ENCODE measurements at regions not wholly inside any gene's neighbourhood (a gene's known extent, or its start where the extent isn't known, plus 50 kb on each side); places are given as distances from the start of the nearest gene placed in this dataset.

DNA sequence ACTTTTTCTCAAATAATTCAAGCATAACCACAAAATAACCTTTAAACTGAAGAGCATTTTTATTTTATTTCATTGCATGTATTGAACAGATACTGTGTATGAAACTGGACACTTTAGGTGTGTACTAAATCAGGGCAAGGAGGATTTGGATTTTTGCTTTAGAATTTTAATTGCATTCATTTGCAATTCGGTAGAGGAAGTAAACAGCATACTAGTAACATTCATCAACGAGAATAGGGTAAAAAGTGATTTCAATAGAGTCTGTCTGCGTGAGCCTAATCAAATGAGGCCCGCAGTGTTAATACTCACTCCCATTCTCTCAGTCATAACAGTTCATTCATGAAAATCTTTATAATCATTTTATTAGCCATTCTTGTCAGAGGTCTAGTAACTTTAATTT lies 200.2 kb downstream of the SPRY2 start:
- TF ChIP-seq, protein P1, sequence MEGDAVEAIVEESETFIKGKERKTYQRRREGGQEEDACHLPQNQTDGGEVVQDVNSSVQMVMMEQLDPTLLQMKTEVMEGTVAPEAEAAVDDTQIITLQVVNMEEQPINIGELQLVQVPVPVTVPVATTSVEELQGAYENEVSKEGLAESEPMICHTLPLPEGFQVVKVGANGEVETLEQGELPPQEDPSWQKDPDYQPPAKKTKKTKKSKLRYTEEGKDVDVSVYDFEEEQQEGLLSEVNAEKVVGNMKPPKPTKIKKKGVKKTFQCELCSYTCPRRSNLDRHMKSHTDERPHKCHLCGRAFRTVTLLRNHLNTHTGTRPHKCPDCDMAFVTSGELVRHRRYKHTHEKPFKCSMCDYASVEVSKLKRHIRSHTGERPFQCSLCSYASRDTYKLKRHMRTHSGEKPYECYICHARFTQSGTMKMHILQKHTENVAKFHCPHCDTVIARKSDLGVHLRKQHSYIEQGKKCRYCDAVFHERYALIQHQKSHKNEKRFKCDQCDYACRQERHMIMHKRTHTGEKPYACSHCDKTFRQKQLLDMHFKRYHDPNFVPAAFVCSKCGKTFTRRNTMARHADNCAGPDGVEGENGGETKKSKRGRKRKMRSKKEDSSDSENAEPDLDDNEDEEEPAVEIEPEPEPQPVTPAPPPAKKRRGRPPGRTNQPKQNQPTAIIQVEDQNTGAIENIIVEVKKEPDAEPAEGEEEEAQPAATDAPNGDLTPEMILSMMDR (IDR thresholded peaks at IDR 0.05; ENCODE audit: low read depth, low read length) = no peak
- no peak overlapping the region for H3K4me3 ChIP-seq (ENCODE audit: low read depth, low read length)

DNA sequence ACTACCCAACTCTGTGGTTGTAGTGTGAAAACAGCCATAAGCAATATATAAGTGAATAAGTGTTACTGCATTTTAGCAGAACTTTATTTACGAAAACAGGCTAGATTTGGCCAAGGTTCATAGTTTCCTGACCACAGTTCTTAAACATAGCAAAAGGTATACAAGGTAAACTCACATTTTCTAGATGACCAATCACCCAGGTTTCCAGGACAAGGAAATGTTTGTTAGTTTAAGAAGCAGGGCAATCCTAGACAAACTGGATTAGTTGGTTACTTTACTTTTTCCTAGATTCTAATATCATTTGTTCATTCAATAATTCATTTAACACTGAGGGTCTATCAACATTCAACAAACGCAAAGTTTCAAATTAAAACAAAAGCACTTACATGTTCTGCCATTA lies 201.7 kb downstream of the SPRY2 start:
- TF ChIP-seq, protein P1 (IDR thresholded peaks at IDR 0.05; ENCODE audit: low read depth, low read length) = no peak
- no peak overlapping the region for H3K4me3 ChIP-seq (ENCODE audit: low read depth, low read length)

DNA sequence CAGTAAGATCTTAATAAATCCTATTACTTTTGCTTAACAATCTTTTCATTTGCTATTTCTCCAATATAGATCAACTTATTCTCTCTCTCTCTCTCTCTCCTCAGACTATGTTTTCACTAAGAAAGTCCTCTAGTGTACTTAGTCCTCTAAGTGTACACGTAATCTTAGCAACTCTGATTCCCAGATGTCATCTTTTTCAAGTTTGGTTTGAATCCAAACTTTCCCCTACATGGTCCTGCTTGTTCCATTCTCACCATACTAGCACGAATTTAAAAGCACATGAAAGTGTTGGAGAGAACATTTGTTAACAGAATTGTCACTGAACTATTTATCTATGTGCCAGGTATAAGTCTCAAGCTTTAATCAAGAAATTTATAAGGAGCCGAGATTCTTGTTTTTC lies 202.9 kb downstream of the SPRY2 start:
- TF ChIP-seq, protein P1 (IDR thresholded peaks at IDR 0.05; ENCODE audit: low read depth, low read length) = no peak
- no peak overlapping the region for H3K4me3 ChIP-seq (ENCODE audit: low read depth, low read length)

DNA sequence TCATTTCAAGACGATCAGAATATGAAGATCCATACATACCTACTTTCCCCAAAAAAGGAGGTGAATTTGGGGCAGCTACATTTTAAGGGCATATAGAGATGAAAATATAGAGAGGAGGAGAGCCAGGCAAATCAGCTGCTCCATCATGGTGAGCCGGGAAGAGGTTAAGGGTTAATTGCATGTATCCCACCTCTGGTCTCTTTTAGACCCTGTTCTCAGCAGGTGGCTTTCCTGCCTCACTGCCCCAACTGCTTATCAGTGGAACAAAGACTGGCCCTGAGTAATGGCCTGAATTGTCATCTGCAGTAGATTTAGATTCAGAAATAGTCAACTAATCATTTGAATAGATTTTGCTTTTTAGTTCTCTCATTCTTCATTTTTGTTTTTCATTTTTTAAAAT lies 206.6 kb downstream of the SPRY2 start:
- TF ChIP-seq, protein P1 (IDR thresholded peaks at IDR 0.05; ENCODE audit: low read depth, low read length) = no peak
- no peak overlapping the region for H3K4me3 ChIP-seq (ENCODE audit: low read depth, low read length)

DNA sequence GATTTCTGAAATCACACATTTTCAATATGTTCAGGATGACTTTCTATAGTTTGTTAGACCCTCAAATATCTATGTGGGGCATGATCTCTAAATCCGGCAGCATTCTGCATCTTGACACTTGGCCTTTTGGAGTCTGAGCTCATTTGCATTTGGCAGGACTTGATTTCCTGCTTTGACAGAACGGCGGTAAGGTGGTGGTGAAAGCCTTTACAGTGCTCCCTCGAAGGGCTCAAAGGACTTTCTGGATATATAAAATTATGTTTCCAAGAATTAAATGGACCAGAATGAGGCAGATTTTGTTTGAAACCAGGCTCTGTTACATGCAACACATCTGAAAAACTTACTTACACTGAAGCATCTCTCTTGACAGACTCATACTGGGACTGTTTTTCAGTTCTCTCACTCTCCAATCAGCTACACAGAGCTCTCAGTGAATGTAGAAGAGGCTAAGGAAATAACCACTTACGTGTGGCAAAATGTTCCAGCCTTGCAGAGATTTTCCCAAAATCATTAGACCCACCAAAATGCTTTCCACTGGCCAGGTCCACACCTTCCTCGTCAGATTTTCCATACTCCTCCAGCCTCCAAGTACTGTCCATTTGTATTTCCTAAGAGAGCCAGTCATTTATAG lies 207.2 kb downstream of the SPRY2 start:
- TF ChIP-seq, protein P1 (IDR thresholded peaks at IDR 0.05; ENCODE audit: low read depth, low read length) = no peak
- H3K4me3 ChIP-seq (ENCODE audit: low read depth, low read length) = no peak overlapping the region

DNA sequence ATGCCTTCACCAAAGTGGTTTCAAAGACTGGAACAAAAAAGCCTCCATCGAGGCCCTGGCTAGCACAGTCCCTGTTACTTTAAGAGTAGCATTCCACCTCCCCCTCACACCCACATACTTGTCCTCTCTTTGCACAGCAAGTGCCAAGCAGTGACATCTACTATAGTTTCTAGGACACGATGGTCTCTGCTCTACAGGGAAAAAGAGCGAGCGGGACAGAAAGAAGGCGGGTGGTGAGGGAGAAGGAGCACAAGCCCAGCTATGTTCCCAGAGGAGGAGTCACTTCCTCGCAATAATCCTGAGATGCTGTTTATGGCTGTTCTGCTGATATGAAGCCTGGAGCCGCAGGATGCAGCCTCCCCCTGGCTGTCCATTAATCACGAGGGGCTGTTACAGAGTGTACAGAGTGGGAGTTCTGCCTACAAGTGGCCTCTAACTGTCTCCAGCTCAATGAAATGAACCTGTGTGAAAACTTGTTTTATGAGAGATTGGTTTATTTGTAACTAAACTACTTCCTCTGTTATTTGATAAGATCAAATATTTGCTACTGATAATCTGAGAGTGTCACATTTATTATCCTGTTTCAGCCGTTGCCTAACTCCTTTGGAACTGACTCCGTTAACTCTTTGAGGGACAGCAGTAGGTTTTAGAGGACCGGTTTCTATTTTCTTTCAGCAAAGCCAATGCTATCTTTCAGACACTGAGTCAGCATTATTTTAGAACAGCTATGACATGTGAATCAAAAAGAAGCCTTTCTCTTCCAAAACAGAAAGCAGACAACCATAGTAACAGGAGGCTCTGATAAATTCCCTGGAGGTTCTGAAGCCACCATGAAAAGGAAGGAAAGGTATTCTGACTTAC lies 208.0 kb downstream of the SPRY2 start:
- TF ChIP-seq, protein P1 (IDR thresholded peaks at IDR 0.05; ENCODE audit: low read depth, low read length) = no peak
- H3K4me3 ChIP-seq (ENCODE audit: low read depth, low read length) = peak overlapping the region; percentile 42

DNA sequence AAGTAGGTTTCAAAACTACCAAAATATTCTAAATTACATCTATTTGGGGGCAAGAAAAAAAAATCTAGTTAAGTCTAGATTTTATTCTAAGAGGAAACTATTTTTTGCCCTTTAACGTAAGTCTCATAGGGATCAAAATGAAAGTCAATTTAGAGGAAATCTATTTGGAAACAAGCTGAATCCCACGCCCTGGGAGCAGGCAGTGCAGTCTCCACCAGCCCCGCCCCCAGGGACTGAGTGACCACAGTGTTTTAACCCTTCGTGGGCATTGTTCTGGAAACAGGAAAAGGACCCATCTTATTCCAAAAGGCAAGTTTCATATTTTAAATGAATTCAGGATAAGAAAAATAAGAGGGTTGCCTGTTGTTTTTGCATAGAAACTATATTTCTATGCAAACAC lies 209.7 kb downstream of the SPRY2 start:
- peak overlapping the region; percentile 45 for H3K4me3 ChIP-seq (ENCODE audit: low read depth, low read length)

More for the DNA sequence above, 209.7 kb downstream of the SPRY2 start:
- TF ChIP-seq, protein P1 (IDR thresholded peaks at IDR 0.05; ENCODE audit: low read depth, low read length) = no peak

Measured in WI38 (cell line).